ENCODE measurements at regions not wholly inside any gene's neighbourhood (a gene's known extent, or its start where the extent isn't known, plus 50 kb on each side); places are given as distances from the start of the nearest gene placed in this dataset.
"Not testable (repeated sequence)": the region's sequence is repeated elsewhere in the genome, so short reads cannot be mapped to it uniquely, and the experiment has no call there.

DNA sequence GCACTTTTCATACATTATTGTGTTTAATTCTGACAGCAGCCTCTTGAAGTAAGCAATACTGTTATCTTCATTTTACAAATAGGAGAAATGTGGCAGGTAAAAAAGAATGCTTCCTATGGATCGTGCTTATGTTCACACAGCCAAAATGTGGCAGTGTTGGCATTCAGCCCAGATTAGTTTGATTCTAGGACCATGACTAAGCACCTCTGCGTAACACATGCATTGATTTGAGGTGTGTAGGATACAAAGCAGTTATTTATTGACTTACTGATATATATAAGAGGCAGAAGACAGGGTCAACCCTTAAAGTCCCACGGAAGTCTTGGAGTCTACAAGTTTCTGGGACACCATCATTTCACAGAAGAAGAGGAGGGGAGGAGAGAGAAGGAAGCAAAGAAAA, 1144.4 kb upstream of the GOT2 start:
- no peak for DNase-seq (ENCODE audit: low read depth)

DNA sequence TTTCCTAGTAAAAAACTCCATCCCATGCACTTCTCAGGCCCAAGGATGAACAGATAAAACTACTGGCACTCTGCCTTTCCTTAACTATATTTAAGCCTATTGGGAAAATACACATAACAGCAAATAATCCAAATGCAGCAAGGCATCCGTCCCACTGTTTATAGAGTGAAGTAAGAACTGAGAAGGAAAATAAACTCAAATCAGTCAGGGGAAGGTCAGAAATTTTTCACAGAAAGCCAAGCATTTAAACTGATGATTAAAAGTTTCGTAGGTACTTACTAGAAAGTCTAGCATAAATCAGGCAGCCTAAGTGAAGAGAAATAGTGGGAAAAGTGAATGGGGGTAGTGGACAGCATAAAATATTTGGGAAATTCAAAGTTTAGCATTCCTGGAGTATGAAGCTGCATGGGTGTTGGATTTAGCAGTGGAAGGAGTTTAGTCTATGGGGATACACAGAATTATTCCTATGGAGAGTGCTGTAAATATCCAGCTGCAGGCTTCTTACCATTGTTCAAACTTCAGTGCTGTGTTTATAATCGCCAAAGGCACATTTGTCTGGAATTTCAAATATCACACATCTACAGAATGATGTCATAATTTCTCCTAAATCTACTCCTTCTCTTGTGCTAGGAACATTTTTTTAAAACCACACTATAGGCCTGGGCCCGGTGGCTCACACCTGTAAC, 1131.0 kb upstream of the GOT2 start:
- DNase-seq (ENCODE audit: low read depth): no peak

DNA sequence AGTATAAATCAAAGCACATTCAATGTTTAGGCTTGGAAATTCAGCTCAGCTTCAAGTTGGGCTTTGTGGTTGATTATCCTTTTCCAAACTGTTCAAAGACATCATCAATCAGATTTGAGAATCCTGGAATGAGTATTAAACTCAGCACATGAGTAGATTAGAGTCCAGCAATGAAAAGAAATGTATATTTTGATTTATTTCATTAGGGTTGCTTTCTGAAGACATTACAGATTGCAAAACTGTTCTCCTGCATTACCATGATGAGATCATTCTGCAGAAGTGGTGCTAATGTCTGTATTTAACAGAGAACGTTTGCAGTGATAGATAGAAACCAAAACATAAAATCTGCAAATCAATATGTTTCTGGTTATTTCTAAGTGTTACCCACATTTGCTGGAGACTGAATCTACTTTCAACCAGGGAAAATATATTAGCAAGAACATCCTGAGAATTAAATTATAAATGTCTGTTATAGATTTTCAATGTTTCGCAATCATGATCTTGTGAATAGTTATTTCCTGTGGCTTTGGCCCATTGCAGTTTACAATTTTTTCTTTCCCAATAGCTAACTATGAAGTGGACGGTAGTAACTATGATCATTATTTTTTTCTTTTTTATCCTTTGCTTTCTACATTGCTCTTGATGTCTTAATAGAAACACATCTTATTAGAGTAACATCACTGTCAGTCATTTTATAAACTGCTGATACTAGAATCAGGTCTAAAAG, 1125.7 kb upstream of the GOT2 start:
- peak; percentile 51 for DNase-seq (ENCODE audit: low read depth)

DNA sequence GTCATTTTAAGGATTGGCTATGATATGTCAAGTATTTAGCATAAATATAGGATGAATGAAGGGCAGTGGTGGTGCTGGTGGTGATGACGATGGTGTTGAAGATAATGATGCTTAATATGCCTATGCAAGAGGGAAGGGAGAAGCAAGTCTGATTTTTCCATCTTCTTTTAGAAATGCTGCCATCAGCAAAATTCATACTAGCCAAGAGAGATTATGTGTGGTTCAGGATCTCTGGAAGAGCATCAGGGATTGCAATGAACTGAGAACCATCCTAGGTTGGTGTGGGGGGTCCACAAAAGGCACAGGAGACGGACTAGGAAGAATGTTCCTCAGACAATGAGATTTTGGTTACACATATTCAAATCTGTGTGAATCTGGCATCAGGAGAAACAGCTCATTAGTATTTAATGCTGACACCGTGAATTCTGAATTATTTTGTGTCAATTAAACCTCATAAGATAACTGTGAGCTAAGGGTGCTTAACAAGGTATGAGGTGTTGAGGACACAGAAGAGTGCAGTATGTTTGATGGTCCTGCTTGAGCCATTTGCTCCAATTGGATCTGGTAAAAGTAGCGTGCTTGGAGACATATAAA, 1120.8 kb upstream of the GOT2 start:
- DNase-seq (ENCODE audit: low read depth): no peak

DNA sequence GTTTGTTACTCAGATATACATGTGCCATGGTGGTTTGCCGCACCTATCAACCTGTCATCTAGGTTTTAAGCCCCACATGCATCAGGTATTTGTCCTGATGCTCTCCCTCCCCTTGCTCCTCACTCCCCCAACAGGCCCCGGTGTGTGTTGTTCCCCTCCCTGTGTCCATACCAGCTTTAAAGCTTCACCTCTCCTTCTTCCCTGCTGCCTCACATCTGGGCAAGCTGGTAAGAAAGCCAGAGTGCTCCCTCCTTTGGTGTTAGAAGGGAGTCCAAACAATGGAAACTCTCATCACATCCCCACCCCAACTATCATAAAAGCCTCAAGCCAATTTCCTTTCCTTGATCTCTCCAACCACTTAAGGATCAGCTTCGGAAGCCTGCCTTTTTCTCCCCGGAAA, 1115.6 kb upstream of the GOT2 start:
- no peak for DNase-seq (ENCODE audit: low read depth)

DNA sequence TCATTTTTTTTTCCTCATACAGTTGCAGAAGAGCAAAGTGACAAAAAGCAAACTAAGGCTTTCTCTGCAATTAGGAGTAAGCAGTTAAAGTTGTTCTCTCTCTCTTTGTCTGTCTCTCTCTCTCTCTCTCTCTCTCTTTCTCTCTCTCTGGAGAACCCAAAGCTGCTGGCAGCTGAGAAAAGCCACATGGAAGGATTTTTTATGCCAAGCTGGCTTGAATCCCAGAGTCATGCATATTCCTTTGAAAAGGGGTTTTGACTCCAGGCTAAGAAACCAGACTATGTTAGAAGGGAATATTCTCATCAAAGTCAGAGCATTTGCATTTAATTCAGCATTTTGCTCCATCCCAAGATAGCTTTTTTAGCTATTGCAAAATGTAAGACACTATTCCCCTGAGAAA, 1114.2 kb upstream of the GOT2 start:
- DNase-seq (ENCODE audit: low read depth): peak; percentile 39

DNA sequence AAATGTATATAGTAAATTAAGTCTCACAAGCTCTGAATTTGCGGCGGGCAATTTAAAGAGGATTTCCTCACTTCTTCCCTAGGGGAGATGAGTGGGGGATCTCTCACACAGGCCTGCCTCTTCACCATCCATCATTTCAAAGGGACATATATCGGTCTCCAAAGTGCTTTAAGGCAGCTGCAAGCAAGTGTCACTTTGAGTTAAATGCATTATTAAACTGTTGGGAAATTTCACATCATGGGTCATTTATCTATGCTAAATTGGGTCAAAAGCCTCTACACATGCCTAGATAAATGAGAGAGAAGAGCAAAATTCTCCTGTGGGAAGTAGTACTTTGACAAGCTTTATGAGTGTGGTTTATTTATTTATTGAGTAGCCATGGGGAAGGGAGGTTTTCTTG, 1106.1 kb upstream of the GOT2 start:
- no peak for DNase-seq (ENCODE audit: low read depth)

DNA sequence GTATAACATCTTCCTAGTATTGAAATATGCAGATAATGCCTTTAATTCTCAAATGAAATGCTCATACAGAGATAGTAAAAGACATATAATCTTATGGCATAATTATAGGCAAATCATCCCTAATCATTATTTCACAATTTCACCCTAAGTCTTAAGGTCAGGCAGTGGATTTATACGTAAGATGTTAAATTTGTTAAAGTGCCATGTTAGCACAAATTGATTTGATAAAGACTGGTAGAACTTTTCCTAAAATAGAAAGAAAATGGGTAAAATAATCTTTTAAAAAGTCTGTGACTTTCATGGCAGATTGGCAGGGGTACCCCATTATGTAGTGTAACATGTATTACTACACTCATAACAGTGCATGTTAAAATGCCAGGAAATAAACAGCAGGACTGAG, 1092.7 kb upstream of the GOT2 start:
- no peak for DNase-seq (ENCODE audit: low read depth)

DNA sequence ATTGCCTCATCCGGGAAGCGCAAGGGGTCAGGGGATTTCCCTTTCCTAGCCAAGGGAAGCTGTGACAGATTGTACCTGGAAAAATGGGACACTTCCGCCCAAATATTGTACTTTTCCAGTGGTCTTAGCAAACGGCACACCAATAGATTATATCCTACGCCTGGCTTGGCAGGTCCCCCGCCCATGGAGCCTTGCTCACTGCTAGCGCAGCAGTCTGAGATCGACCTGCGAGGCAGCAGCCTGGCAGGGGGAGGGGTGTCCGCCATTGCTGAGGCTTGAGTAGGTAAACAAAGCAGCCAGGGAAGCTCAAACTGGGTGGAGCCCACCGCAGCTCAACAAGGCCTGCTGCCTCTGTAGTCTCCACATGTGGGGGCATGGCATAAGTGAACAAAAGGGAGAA, 1075.4 kb upstream of the GOT2 start:
- DNase-seq (ENCODE audit: low read depth): not testable (repeated sequence)

DNA sequence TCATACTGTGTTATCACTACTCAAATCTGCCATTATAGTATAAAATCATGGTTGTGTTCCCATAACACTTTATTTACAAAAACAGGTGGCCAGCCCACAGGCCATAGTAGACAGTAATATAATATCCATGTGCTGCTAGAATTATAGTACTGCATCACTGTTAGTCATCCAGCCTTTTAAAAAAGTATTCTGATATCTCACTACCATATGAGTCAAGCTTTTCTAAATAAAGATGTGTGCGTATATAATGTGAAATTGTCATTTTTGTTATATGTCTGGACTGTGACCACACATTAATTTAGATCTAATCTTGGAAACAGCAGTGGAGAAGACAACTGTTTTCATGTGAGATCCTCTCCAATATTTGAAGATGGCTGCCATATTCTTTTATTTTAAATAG, 1049.1 kb upstream of the GOT2 start:
- peak; percentile 11 for DNase-seq (ENCODE audit: low read depth)

DNA sequence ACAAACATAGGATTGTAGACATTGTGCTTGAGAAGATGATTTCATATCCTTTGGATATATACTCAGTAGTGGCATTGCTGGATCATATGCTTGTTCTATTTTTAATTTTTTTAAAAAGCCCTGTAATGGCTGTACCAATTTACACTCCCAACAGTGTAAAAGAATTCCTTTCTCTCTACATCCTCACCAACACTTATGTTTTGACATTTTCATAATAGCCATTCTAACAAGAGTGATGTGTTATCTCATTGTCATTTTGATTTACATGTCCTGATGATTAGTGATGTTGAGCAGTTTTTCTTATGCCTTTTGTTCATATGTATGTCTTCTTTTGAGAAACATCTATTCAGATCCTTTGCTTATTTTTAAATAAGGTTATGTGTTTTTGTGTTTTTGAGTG, 1039.2 kb upstream of the GOT2 start:
- no peak for DNase-seq (ENCODE audit: low read depth)

DNA sequence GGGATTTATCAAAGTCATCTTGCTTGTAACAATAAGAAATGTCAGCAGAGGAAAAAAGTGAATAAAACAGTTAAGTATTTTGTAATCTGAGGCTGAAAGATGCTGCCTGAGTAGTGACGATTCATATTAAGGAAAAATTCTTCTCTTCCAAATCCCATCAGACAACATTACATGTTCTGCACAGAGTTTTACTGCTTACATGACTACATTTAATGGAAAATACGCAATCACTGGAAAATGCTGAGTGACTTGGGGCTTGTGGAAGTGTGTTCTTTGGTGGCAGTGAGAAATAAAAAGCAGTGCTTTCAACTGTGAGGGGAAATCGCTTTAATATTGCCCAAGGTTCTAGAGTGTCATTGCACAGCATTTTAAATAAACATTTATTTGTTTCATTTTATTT, 1025.2 kb upstream of the GOT2 start:
- no peak for DNase-seq (ENCODE audit: low read depth)

DNA sequence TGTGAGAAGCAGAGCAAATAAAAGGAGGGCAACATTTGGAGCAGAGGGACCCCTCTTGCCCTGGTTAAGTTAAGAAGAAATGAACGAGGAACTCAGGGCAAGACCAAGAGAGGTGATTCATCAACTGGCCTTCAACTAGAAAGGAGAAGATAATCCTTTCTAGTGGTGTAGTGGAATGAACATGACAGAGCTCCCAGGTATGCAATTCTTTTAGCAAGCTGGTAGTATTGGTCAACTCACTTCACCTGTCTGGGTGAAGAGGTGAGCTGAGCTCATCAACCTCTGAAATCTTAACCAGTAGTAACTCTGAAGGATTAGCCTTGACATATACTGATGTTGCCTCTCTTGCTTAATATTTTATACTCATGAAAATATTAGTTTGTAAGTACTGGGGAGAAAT, 1024.7 kb upstream of the GOT2 start:
- no peak for DNase-seq (ENCODE audit: low read depth)

DNA sequence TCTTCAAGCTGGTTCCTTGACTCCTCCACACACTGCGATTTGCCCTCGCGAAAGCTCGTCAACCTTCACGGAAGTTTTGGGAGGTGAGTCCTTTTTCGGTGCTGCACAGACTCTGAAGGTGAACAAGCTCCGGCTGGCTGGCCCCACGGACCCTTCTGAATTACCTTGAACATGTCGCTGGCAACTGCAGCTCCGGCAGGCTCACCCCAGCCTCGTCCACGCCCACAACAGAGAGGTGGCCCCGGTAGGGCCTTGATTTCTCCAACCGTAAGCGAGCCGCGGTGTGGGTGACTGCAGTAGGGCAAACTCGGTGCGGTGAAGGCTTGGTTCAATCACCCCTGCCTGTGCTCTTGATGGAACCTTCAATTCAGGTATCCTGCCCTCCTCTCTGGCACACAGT, 1020.7 kb upstream of the GOT2 start:
- DNase-seq (ENCODE audit: low read depth): no peak

DNA sequence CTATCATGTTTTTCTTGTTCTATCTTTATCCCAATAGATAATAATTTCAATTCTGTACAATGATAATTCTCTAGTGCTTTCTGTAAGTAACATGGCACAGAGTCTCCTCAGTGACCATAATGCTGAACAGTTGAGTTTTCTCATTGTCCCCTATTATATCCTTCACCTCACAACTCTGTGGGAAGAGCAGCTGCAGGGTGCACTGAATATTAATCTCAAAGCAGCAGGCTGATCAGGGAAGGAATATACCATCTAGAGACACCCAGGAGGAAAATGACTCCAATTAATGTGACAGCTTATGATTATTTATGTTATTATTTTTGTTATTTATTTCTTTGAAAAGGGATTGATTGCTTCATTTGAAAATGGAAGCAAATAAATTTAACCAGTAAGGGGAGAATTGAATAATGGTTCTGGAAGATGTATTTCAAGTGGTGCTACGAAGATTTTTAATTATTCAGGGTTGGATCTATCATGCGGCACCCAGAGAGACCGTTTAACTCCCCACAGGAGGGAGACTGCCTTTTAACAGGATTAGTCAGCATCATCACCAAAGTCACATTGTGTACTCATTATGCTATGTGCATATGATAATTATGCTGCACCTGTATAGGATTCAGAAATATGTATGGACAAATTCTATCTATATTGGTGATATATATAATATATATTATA, 1015.7 kb upstream of the GOT2 start:
- DNase-seq (ENCODE audit: low read depth): no peak

DNA sequence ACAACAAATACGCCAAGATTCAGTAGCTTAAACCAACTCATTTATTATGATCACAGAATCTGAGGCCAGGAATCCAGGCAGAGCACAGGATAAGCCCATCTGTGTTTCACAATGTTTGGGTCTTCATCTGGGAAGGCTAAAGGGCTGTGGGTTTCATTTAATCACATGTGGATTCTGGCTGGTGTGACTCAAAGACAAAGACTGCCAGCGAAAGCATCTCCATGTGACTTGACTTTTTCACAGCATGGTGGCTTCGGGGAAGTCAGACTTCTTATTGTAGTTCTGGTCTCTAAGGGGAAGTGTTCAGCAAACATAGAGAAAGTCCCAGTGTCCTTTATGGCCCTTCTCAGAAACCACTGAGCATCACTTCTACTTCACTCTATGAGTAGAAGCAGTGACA, 1014.4 kb upstream of the GOT2 start:
- no peak for DNase-seq (ENCODE audit: low read depth)

DNA sequence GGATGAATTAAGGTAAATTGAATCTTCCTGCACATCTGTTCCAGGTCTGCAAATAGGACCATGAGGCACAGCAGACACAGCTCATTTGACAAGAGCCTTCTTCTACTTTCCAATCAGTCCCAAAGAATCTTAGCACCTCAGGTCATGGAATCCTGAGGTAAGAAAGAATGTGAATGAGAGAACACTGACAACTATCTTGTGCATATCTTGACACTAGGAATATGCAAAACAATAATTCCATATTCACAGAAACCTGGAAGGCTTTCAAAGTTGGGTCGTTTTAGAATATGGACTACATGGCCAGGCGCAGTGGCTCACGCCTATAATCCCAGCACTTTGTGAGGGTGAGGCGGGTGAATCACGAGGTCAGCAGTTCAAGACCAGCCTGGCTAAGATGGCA, 1009.4 kb upstream of the GOT2 start:
- DNase-seq (ENCODE audit: low read depth): no peak

DNA sequence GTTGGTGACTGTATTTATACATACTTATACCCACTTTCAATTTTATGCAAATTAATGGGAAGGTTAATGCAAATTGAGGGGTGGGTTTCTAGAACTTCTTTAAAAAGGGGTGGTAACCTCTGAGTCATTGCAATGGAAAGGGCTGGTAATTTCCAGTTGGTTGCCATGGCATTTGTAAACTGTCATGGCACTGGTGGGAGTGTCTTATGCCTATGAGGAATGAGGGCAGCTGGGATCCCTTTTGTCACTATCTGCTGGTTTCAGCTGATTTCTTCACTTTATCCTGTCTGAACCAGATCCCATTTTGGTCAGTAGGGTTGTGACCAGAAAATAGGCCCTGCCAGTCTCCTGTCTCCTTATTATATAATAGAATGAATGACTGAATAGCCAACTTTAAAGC, 1006.7 kb upstream of the GOT2 start:
- DNase-seq (ENCODE audit: low read depth): no peak

DNA sequence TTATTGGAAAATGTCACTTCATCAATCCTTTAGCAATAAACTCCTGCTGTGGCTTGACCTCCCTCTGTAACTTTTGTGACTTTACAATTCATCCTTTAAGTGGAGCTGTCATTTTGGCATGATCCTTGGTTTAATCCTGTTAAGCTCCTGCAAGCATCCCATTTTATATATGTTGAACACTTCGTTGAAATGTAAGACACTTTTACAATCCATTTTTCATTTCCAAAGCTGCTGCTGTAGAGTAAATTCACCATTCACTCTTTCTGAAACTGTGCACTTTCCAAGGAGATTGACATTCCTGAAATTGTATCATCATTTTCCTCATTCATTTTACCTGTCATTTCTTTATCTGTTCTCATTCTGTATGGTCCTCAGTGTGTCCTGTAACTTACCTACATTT, 1003.2 kb upstream of the GOT2 start:
- no peak for DNase-seq (ENCODE audit: low read depth)

DNA sequence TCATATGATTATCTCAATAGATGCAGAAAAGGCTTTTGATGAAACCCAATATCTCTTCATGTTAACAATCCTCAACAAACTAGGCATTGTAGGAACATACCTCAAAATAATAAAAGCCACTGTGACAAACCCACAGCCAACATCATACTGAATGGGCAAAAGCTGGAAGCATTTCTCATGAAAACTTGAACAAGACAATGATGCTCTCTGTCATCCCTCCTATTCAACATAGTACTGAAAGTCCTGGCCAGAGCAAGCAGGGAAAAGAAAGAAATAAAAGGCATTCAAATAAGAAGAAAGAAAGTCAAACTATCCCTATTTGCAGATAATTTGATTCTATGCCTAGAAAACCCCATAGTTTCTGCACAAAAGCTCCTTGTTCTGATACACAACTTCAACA, 999.2 kb upstream of the GOT2 start:
- DNase-seq (ENCODE audit: low read depth): no peak

DNA sequence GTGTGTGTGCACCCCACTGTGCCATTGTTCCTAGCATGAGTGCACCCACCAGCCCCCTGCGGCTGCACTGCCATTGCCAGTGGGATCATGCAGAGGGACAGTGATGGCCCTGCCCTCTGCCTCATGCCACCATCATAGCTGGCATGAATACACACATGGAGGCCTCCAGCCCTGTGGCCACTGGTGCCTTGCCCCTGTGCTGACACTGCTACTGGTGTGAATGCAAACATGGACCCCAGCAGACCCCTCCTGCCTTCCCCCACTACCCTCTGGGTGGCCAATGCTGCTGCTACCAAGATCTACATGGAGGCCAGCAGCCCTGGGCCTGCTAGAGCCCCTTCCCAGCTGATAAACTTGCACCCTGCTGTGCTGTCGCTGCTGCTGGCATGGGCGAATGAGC, 995.5 kb upstream of the GOT2 start:
- DNase-seq (ENCODE audit: low read depth): no peak

DNA sequence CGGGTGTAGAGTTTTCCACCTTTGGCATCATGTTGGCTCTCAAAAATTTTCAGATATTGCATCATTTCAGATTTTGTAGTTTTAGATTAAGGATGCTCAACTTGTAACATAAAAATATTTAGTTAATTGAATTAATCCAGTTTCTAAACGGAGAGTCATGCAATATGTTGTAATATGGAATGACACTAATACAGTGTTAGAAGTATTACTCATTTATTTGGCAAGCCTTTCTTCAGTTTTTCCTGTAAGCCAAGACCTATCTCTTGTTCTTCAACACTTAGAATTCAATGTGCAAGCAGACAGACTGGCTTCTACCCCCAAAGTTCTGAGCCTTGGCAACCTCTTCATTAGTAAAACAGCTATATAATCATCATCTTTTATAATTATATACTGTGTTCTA, 985.0 kb upstream of the GOT2 start:
- DNase-seq (ENCODE audit: low read depth): peak; percentile 13

All from stromal cell of bone marrow (primary cell).